HEK293 (cell line): ENCODE measurements at regions not wholly inside any gene's neighbourhood (a gene's known extent, or its start where the extent isn't known, plus 50 kb on each side); places are given as distances from the start of the nearest gene placed in this dataset.

Experiments
- CTCF ChIA-PET: fragments of 350-600 bp; formaldehyde crosslinking; extraction: SDS; loops from one replicate; lab custom pipeline; 2021; ENCODE audit warnings: antibody characterized with exemption; lab: Yijun Ruan, JAX
- POLR2A ChIA-PET: fragments of 300-600 bp; formaldehyde crosslinking; extraction: SDS; loops from one replicate; lab custom pipeline; 2020; ENCODE audit warnings: antibody characterized with exemption, inconsistent platforms; lab: Yijun Ruan, JAX
- H3K27ac ChIP-seq: fragments of 200-500 bp; sonication (Bioruptor generic); 2 replicates; pipeline ENCODE4 v1.5.1; 2014; ENCODE audit warnings: low read depth, low read length, control low read depth, inconsistent platforms; ENCODE audit errors: extremely low read depth
- H3K36me3 ChIP-seq, 2 experiments: fragments of 200-500 bp in 1 of 2; sonication (Bioruptor generic) in 1 of 2; 1 replicate in 1 of 2; 2 replicates in 1 of 2; pipeline ENCODE4 v1.5.1; 2014 to 2017; ENCODE audit warnings: inconsistent platforms in 2 of 2, low read length in 2 of 2; ENCODE audit not compliant: control insufficient read depth in 2 of 2, insufficient read depth in 1 of 2
- H3K4me1 ChIP-seq: fragments of 200-500 bp; sonication (Bioruptor generic); 2 replicates; pipeline ENCODE4 v1.5.1; 2014; ENCODE audit warnings: mild to moderate bottlenecking, low read length, inconsistent platforms; ENCODE audit not compliant: control insufficient read depth, insufficient read depth
- H3K4me3 ChIP-seq: 2 replicates; pipeline ENCODE4 v1.5.1; 2011; ENCODE audit warnings: low read depth, mild to moderate bottlenecking, control low read depth, low read length, moderate library complexity
- H3K9me3 ChIP-seq: fragments of 200-500 bp; sonication (Bioruptor generic); 2 replicates; pipeline ENCODE4 v1.5.1; 2014; ENCODE audit warnings: low read depth, low read length, inconsistent platforms; ENCODE audit not compliant: control insufficient read depth, insufficient read depth
- ZBTB1 ChIP-seq: fragments of 450-650 bp; formaldehyde crosslinking; IDR thresholded peaks from 2 replicates; pipeline ENCODE4 v1.5.1; 2016; ENCODE audit warnings: missing biosample characterization, missing genetic modification characterization
- ZNF155 ChIP-seq: fragments of 450-650 bp; formaldehyde crosslinking; IDR thresholded peaks from 2 replicates; pipeline ENCODE4 v1.5.1; 2016; ENCODE audit warnings: missing biosample characterization, missing genetic modification characterization
- ZNF248 ChIP-seq: fragments of 450-650 bp; formaldehyde crosslinking; IDR thresholded peaks from 2 replicates; pipeline ENCODE4 v1.5.1; 2017; ENCODE audit warnings: missing biosample characterization, missing genetic modification characterization
- ZNF311 ChIP-seq: fragments of 450-650 bp; formaldehyde crosslinking; IDR thresholded peaks from 2 replicates; pipeline ENCODE4 v1.5.1; 2017; ENCODE audit warnings: missing biosample characterization, missing genetic modification characterization, borderline replicate concordance
- ZNF530 ChIP-seq: fragments of 450-650 bp; formaldehyde crosslinking; IDR thresholded peaks from 2 replicates; pipeline ENCODE4 v1.5.1; 2016; ENCODE audit warnings: low read depth, missing biosample characterization, missing genetic modification characterization
- ZNF626 ChIP-seq: fragments of 450-650 bp; sonication (Bioruptor Pico); formaldehyde crosslinking; IDR thresholded peaks from 2 replicates; pipeline ENCODE4 v1.5.1; 2018; ENCODE audit warnings: missing biosample characterization, missing genetic modification characterization, inconsistent platforms
- ZNF677 ChIP-seq: fragments of 450-650 bp; IDR thresholded peaks from 2 replicates; pipeline ENCODE4 v1.5.0; 2018; ENCODE audit warnings: missing biosample characterization, mild to moderate bottlenecking, missing genetic modification characterization, moderate library complexity
- ZNF707 ChIP-seq: fragments of 450-650 bp; formaldehyde crosslinking; IDR thresholded peaks from 2 replicates; pipeline ENCODE4 v1.5.1; 2016; ENCODE audit warnings: missing biosample characterization, missing genetic modification characterization
- ZNF76 ChIP-seq: fragments of 450-650 bp; formaldehyde crosslinking; IDR thresholded peaks from 2 replicates; pipeline ENCODE4; 2016; ENCODE audit warnings: low read depth, missing biosample characterization, missing genetic modification characterization, borderline replicate concordance
- ZNF837 ChIP-seq: fragments of 450-650 bp; formaldehyde crosslinking; IDR thresholded peaks from 2 replicates; pipeline ENCODE4 v1.5.1; 2016; ENCODE audit warnings: missing biosample characterization, missing genetic modification characterization
- TF ChIP-seq, protein P1 (sequence below): fragments of 450-650 bp; formaldehyde crosslinking; IDR thresholded peaks from 2 replicates; pipeline ENCODE4 v1.5.1; 2016; ENCODE audit warnings: missing biosample characterization, missing genetic modification characterization, borderline replicate concordance
- TF ChIP-seq, protein P2 (sequence below): fragments of 450-650 bp; formaldehyde crosslinking; IDR thresholded peaks from 2 replicates; pipeline ENCODE4 v1.5.1; 2016; ENCODE audit warnings: missing biosample characterization, missing genetic modification characterization
- TF ChIP-seq, protein P3 (sequence below): fragments of 450-650 bp; IDR thresholded peaks from 2 replicates; pipeline ENCODE4 v1.5.1; 2018; ENCODE audit warnings: missing biosample characterization, mild to moderate bottlenecking, missing genetic modification characterization

DNA sequence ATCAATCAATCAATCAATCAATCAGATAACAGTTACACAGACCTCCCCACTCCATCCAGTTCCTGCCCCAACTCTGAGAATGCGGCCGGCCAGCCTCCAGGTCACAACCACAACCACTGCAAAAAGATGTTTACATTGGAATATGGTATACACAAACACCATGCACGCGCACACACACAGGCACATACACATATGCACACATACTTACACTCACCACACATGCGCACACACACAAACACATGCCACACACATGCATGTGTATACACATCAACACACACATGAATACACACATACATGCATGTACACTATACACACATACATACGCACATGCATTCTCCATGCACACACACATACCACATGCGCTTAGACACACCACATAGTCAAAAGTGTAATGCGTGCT lies 131.1 kb downstream of the PXDC1 start:
- H3K36me3 ChIP-seq, result no peaks in the 10 kb centered on the region
- ChIA-PET CTCF (interaction anchor here (0.6 kb wide), 1 partner anchor 12 kb away, joined by 4 read pairs; no protein-coding TSS in a partner anchor), POLR2A (no interaction called here)
- H3K4me1 ChIP-seq, result peaks cover 23% of the 10 kb centered on the region
- TF ChIP-seq ZNF530 (tag by site-specific recombination) (no peak), ZNF155 (no peak), ZNF707 (tag by site-specific recombination) (no peak), ZNF248 (tag by site-specific recombination) (no peak), ZNF837 (tag by site-specific recombination) (no peak), ZNF311 (no peak)
- TF ChIP-seq, protein P1, sequence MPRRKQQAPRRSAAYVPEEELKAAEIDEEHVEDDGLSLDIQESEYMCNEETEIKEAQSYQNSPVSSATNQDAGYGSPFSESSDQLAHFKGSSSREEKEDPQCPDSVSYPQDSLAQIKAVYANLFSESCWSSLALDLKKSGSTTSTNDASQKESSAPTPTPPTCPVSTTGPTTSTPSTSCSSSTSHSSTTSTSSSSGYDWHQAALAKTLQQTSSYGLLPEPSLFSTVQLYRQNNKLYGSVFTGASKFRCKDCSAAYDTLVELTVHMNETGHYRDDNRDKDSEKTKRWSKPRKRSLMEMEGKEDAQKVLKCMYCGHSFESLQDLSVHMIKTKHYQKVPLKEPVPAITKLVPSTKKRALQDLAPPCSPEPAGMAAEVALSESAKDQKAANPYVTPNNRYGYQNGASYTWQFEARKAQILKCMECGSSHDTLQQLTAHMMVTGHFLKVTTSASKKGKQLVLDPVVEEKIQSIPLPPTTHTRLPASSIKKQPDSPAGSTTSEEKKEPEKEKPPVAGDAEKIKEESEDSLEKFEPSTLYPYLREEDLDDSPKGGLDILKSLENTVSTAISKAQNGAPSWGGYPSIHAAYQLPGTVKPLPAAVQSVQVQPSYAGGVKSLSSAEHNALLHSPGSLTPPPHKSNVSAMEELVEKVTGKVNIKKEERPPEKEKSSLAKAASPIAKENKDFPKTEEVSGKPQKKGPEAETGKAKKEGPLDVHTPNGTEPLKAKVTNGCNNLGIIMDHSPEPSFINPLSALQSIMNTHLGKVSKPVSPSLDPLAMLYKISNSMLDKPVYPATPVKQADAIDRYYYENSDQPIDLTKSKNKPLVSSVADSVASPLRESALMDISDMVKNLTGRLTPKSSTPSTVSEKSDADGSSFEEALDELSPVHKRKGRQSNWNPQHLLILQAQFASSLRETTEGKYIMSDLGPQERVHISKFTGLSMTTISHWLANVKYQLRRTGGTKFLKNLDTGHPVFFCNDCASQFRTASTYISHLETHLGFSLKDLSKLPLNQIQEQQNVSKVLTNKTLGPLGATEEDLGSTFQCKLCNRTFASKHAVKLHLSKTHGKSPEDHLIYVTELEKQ, result no peak
- TF ChIP-seq, protein P2, sequence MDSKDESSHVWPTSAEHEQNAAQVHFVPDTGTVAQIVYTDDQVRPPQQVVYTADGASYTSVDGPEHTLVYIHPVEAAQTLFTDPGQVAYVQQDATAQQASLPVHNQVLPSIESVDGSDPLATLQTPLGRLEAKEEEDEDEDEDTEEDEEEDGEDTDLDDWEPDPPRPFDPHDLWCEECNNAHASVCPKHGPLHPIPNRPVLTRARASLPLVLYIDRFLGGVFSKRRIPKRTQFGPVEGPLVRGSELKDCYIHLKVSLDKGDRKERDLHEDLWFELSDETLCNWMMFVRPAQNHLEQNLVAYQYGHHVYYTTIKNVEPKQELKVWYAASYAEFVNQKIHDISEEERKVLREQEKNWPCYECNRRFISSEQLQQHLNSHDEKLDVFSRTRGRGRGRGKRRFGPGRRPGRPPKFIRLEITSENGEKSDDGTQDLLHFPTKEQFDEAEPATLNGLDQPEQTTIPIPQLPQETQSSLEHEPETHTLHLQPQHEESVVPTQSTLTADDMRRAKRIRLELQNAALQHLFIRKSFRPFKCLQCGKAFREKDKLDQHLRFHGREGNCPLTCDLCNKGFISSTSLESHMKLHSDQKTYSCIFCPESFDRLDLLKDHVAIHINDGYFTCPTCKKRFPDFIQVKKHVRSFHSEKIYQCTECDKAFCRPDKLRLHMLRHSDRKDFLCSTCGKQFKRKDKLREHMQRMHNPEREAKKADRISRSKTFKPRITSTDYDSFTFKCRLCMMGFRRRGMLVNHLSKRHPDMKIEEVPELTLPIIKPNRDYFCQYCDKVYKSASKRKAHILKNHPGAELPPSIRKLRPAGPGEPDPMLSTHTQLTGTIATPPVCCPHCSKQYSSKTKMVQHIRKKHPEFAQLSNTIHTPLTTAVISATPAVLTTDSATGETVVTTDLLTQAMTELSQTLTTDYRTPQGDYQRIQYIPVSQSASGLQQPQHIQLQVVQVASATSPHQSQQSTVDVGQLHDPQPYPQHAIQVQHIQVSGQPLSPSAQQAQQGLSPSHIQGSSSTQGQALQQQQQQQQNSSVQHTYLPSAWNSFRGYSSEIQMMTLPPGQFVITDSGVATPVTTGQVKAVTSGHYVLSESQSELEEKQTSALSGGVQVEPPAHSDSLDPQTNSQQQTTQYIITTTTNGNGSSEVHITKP (tag by site-specific recombination), result no peak
- H3K4me3 ChIP-seq, result no peak overlapping the region
- no peaks in the 10 kb centered on the region for H3K9me3 ChIP-seq
- no peak overlapping the region for H3K27ac ChIP-seq

DNA sequence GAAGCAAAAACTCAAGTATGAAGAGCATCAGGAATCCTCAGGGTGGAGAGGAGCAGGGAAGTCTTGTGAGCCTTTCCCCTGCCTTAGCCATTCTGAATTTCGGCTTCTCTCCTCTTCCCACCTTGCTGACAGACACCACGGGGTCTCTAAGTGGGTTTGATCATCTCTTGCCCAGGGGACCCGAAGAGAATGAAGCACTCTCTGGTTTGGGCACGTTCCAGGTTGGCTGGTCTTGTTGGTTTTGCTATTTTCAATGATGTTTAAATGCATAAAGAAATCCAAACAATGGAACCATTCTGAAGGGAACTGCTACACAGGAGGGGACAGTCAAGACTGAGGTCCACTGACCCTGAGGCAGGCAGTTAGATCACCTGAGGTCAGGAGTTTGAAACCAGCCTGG lies 131.7 kb downstream of the PXDC1 start:
- TF ChIP-seq ZNF677, result peak; percentile 83
- TF ChIP-seq, protein P3, sequence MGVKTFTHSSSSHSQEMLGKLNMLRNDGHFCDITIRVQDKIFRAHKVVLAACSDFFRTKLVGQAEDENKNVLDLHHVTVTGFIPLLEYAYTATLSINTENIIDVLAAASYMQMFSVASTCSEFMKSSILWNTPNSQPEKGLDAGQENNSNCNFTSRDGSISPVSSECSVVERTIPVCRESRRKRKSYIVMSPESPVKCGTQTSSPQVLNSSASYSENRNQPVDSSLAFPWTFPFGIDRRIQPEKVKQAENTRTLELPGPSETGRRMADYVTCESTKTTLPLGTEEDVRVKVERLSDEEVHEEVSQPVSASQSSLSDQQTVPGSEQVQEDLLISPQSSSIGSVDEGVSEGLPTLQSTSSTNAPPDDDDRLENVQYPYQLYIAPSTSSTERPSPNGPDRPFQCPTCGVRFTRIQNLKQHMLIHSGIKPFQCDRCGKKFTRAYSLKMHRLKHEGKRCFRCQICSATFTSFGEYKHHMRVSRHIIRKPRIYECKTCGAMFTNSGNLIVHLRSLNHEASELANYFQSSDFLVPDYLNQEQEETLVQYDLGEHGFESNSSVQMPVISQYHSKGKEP (tag by site-specific recombination), result no peak
- Histone ChIP-seq H3K36me3 (no peaks in the 10 kb centered on the region), H3K4me1 (peaks cover 24% of the 10 kb centered on the region), H3K27ac (no peak overlapping the region), H3K4me3 (no peak overlapping the region), H3K9me3 (no peaks in the 10 kb centered on the region)
- ChIA-PET CTCF (no interaction called here), POLR2A (no interaction called here)

DNA sequence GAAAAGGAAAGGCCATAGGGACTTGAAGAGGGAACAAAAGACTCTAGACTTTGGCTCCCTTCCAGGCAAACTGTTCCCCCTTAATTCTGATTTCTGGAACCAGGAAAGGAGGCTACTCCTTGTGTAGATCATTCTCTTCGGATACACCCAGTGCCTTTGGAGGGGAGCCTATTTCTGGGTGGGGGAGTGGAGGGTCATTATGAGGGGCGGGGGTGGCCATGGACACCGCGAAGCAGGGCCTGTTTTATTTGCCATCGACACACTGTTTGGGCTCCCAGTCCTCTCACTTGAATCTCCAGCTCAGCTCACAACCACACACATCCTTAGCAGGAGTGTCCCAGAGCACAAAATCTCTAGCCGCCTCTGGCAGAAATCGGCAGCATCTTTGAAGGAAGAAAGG lies 132.3 kb downstream of the PXDC1 start:
- POLR2A ChIA-PET, result no interaction called here
- Histone ChIP-seq H3K4me1 (peaks cover 24% of the 10 kb centered on the region), H3K4me3 (no peak overlapping the region), H3K27ac (no peak overlapping the region), H3K9me3 (no peaks in the 10 kb centered on the region), H3K36me3 (no peaks in the 10 kb centered on the region)
- TF ChIP-seq ZNF311, result no peak
- no peak for TF ChIP-seq ZBTB1 (tag by site-specific recombination)
- no peak for TF ChIP-seq ZNF626 (tag by site-specific recombination)
- TF ChIP-seq ZNF76 (tag by site-specific recombination), result no peak
- CTCF ChIA-PET, result no interaction called here
